Uterus (tissue), 2 donors: ENCODE measurements at regions not wholly inside any gene's neighbourhood (a gene's known extent, or its start where the extent isn't known, plus 50 kb on each side); places are given as distances from the start of the nearest gene placed in this dataset.

Experiments
- POLR2A ChIP-seq, 2 donors: fragments of 450-650 bp; IDR thresholded peaks; one replicate each; pipeline ENCODE4 v1.6.1; 2016; ENCODE audit warnings: antibody characterized with exemption in 2 of 2, mild to moderate bottlenecking in 1 of 2, moderate library complexity in 1 of 2
- TF ChIP-seq, protein P1 (sequence below), 4 experiments: fragments of 200-600 bp in 2 of 4; fragments of 450-650 bp in 2 of 4; sonication (generic) in 2 of 4; IDR thresholded peaks; one replicate each; pipeline ENCODE4 v1.5.1; 2016 to 2019; ENCODE audit warnings: antibody characterized with exemption in 4 of 4, mild to moderate bottlenecking in 2 of 4, moderate library complexity in 1 of 4

DNA sequence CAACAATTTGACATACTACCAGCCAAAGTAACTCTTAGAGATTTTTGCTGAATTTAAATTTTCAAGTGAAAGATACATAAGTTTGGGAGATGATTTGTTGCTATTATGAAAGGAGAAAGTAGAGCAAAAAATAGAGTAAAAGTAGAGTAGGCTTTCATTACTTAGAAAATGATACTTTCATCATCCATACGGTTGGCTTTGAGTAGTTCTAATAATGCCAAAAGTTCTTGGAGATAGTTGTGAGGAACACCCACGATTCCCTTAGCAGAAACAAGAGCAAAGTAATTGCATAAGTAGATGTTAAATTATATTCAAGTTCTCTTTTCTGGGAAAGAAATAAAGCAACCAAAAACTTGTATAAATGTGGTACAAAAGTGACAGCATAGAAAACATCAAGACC is 95.0 kb upstream of the VAV3 start:
- TF ChIP-seq, protein P1, sequence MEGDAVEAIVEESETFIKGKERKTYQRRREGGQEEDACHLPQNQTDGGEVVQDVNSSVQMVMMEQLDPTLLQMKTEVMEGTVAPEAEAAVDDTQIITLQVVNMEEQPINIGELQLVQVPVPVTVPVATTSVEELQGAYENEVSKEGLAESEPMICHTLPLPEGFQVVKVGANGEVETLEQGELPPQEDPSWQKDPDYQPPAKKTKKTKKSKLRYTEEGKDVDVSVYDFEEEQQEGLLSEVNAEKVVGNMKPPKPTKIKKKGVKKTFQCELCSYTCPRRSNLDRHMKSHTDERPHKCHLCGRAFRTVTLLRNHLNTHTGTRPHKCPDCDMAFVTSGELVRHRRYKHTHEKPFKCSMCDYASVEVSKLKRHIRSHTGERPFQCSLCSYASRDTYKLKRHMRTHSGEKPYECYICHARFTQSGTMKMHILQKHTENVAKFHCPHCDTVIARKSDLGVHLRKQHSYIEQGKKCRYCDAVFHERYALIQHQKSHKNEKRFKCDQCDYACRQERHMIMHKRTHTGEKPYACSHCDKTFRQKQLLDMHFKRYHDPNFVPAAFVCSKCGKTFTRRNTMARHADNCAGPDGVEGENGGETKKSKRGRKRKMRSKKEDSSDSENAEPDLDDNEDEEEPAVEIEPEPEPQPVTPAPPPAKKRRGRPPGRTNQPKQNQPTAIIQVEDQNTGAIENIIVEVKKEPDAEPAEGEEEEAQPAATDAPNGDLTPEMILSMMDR (IDR thresholded peaks at IDR 0.05): no peak
- TF ChIP-seq POLR2A (IDR thresholded peaks at IDR 0.05): no peak
